ENCODE measurements at regions not wholly inside any gene's neighbourhood (a gene's known extent, or its start where the extent isn't known, plus 50 kb on each side); places are given as distances from the start of the nearest gene placed in this dataset.

- Mint-ChIP-seq H3K27ac (no peak overlapping the region), H3K9me3 (no peaks in the 10 kb centered on the region), H3K4me1 (peaks cover 41% of the 10 kb centered on the region), H3K4me3 (no peak overlapping the region), H3K27me3 (ENCODE audit: insufficient read depth) (no peaks in the 10 kb centered on the region), H3K36me3 (ENCODE audit: low read depth) (no peaks in the 10 kb centered on the region)
- TF ChIP-seq CTCF (conservative IDR thresholded peaks at IDR 0.05): no peak
- Histone ChIP-seq H3K27ac (ENCODE audit: low read depth, low read length) (no peak overlapping the region), H3K9ac (ENCODE audit: extremely low read depth, low read length, poor library complexity, severe bottlenecking) (no peak overlapping the region), H3K27me3 (ENCODE audit: control insufficient read depth, insufficient read depth, low read length, poor library complexity, severe bottlenecking) (no peaks in the 10 kb centered on the region), H3K4me3 (ENCODE audit: low read length) (no peak overlapping the region), H3K9me3 (ENCODE audit: control insufficient read depth, low read length) (no peaks in the 10 kb centered on the region), H3K36me3 (ENCODE audit: control insufficient read depth, insufficient read depth, low read length) (no peaks in the 10 kb centered on the region), H3K4me1 (ENCODE audit: control insufficient read depth, insufficient read depth, low read length) (peaks cover 13% of the 10 kb centered on the region)
- DNase-seq: no peak
Observed at GRCh38 chr2:187854801-187855200, 300.6 kb upstream of the TFPI start.

- no peaks in the 10 kb centered on the region for H3K36me3 Mint-ChIP-seq (ENCODE audit: low read depth)
- no peak overlapping the region for H3K27ac Mint-ChIP-seq
- H3K4me3 ChIP-seq (ENCODE audit: low read length): no peak overlapping the region
- no peak for DNase-seq
- H3K36me3 ChIP-seq (ENCODE audit: control insufficient read depth, insufficient read depth, low read length): no peaks in the 10 kb centered on the region
- H3K4me1 ChIP-seq (ENCODE audit: control insufficient read depth, insufficient read depth, low read length): peaks cover 13% of the 10 kb centered on the region
- H3K9ac ChIP-seq (ENCODE audit: extremely low read depth, low read length, poor library complexity, severe bottlenecking): no peak overlapping the region
- no peaks in the 10 kb centered on the region for H3K27me3 Mint-ChIP-seq (ENCODE audit: insufficient read depth)
- H3K9me3 Mint-ChIP-seq: no peaks in the 10 kb centered on the region
- no peak overlapping the region for H3K4me3 Mint-ChIP-seq
- H3K9me3 ChIP-seq (ENCODE audit: control insufficient read depth, low read length): no peaks in the 10 kb centered on the region
- TF ChIP-seq CTCF (conservative IDR thresholded peaks at IDR 0.05): no peak
- no peaks in the 10 kb centered on the region for H3K27me3 ChIP-seq (ENCODE audit: control insufficient read depth, insufficient read depth, low read length, poor library complexity, severe bottlenecking)
- H3K27ac ChIP-seq (ENCODE audit: low read depth, low read length): no peak overlapping the region
- whole genome bisulfite sequencing, 2 experiments (ENCODE audit: insufficient coverage in 1 of 2, insufficient read length in 1 of 2): 96 to 100% methylated on average over 2 to 5 of the region's 5 CpGs
- peaks cover 41% of the 10 kb centered on the region for H3K4me1 Mint-ChIP-seq
Observed at GRCh38 chr2:187855689-187856088, 301.5 kb upstream of the TFPI start.

- no peak overlapping the region for H3K27ac Mint-ChIP-seq
- Histone ChIP-seq H3K4me3 (ENCODE audit: low read length) (no peak overlapping the region), H3K27ac (ENCODE audit: low read depth, low read length) (no peak overlapping the region), H3K4me1 (ENCODE audit: control insufficient read depth, insufficient read depth, low read length) (peaks cover 13% of the 10 kb centered on the region), H3K9ac (ENCODE audit: extremely low read depth, low read length, poor library complexity, severe bottlenecking) (no peak overlapping the region), H3K36me3 (ENCODE audit: control insufficient read depth, insufficient read depth, low read length) (no peaks in the 10 kb centered on the region), H3K9me3 (ENCODE audit: control insufficient read depth, low read length) (no peaks in the 10 kb centered on the region), H3K27me3 (ENCODE audit: control insufficient read depth, insufficient read depth, low read length, poor library complexity, severe bottlenecking) (no peaks in the 10 kb centered on the region)
- no peaks in the 10 kb centered on the region for H3K27me3 Mint-ChIP-seq (ENCODE audit: insufficient read depth)
- no peak for DNase-seq
- TF ChIP-seq CTCF (conservative IDR thresholded peaks at IDR 0.05): no peak
- H3K4me1 Mint-ChIP-seq: peaks cover 35% of the 10 kb centered on the region
- H3K36me3 Mint-ChIP-seq (ENCODE audit: low read depth): no peaks in the 10 kb centered on the region
- no CpG with 5 or more reads among the region's 1 CpG for WGBS, 2 experiments (ENCODE audit: insufficient coverage in 1 of 2, insufficient read length in 1 of 2)
- no peak overlapping the region for H3K4me3 Mint-ChIP-seq
- H3K9me3 Mint-ChIP-seq: no peaks in the 10 kb centered on the region
Observed at GRCh38 chr2:187857826-187858225, 303.6 kb upstream of the TFPI start.

All from endodermal cell (in vitro differentiated cells).